GM10248 (cell line): ENCODE measurements at regions not wholly inside any gene's neighbourhood (a gene's known extent, or its start where the extent isn't known, plus 50 kb on each side); places are given as distances from the start of the nearest gene placed in this dataset.

Experiments used
- CTCF ChIA-PET: fragments of 300-600 bp; sonication (Branson Sonifier 250); formaldehyde crosslinking; extraction: SDS; loops from one replicate; lab custom pipeline; 2021; ENCODE audit warnings: antibody characterized with exemption; lab: Yijun Ruan, JAX
- POLR2A ChIA-PET: fragments of 350-650 bp; sonication (Branson Sonifier 250); formaldehyde crosslinking; extraction: SDS; loops from one replicate; lab custom pipeline; 2020; ENCODE audit warnings: antibody characterized with exemption; lab: Yijun Ruan, JAX
- DNase-seq: peaks from one replicate; pipeline ENCODE4 v3.0.0; 2012; ENCODE audit errors: extremely low spot score
- TF ChIP-seq, protein P1 (sequence below): IDR thresholded peaks from 2 replicates; pipeline ENCODE4 v1.5.1; 2012; ENCODE audit warnings: mild to moderate bottlenecking, low read depth; ENCODE audit errors: extremely low read depth, missing control alignments, control extremely low read depth

DNA sequence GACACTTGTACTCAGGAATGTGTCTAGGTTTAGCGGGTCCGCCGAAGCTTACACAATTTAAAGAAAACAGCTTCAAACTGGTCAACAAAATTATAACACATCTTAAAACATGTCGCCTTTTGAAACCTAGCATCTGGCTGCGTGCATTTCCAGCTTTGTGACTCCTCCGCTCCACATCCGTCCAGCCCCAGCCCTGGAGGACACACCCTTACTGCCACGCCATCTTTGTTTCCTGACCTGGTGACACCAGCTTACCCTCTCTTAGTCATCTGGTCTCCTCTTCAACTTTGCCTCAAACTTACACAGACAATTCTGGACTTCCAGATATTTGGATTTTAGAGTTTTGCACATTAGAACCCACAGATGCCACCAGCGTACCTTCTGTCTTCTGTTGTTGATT, 198.7 kb upstream of the VSTM2A start:
- TF ChIP-seq, protein P1, sequence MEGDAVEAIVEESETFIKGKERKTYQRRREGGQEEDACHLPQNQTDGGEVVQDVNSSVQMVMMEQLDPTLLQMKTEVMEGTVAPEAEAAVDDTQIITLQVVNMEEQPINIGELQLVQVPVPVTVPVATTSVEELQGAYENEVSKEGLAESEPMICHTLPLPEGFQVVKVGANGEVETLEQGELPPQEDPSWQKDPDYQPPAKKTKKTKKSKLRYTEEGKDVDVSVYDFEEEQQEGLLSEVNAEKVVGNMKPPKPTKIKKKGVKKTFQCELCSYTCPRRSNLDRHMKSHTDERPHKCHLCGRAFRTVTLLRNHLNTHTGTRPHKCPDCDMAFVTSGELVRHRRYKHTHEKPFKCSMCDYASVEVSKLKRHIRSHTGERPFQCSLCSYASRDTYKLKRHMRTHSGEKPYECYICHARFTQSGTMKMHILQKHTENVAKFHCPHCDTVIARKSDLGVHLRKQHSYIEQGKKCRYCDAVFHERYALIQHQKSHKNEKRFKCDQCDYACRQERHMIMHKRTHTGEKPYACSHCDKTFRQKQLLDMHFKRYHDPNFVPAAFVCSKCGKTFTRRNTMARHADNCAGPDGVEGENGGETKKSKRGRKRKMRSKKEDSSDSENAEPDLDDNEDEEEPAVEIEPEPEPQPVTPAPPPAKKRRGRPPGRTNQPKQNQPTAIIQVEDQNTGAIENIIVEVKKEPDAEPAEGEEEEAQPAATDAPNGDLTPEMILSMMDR: no peak
- ChIA-PET CTCF (no interaction called here), POLR2A (no interaction called here)

DNA sequence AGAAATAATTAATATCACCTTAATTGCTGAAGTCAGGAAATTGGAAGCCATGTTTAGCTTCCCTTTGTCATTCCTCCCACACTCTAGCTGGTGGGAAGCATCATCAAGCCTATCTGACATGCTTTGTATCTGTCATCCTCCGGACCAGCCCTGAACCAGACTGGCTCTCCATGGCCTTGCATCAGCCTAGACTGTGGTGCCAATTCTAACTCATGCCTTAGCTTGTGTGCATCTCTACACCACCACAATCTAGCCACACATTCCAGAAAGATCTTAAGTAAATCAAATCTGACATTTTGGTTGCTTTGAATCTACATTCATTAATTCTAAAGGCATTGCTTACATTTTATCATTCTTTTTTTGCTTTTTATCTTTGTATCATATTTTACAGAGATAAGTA, 196.4 kb upstream of the VSTM2A start:
- DNase-seq: no peak
- ChIA-PET POLR2A (no interaction called here), CTCF (no interaction called here)
- TF ChIP-seq, protein P1: no peak

More for the DNA sequence above, 198.7 kb upstream of the VSTM2A start:
- no peak for DNase-seq

DNA sequence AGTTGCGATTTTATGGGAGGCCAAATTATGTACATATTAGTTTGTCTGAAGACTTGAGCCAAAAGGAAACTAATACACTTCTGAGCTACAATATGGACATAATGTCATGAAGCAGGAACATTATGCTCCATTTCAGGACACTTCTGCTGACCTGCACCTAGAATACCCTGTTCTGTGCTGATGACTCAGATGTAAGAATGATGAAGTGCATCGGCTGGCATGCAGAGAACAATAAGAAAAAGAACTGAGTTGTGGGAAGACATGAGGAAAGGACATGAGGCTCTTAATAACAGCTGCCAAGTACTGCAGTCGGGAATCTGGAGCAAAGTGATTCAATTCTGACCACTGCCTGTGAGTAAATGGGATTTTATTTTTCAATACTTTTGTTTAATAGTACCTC, 192.9 kb upstream of the VSTM2A start:
- POLR2A ChIA-PET: no interaction called here
- TF ChIP-seq, protein P1: no peak

DNA sequence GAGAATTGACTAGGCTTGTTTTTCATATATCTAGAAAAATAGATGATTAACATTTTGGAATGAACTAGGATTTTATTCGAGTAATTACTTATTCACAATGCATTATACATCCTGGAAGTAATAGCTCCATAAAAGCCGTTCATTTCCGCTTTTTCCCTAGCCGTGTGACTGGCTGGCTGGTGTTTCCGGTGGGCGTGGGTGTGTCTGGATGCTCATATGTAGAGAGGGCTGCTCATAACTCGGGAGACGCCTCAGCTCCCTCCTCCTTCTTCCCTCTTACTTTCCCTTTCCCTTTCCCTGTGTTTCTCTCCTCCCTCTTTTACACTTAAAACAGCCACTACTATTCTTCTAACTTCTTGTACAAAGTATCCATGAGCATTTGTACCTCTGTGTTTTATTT, 187.7 kb upstream of the VSTM2A start:
- DNase-seq: no peak
- ChIA-PET POLR2A (no interaction called here), CTCF (no interaction called here)
- TF ChIP-seq, protein P1: no peak

More for the DNA sequence above, 192.9 kb upstream of the VSTM2A start:
- DNase-seq: no peak
- CTCF ChIA-PET: no interaction called here

DNA sequence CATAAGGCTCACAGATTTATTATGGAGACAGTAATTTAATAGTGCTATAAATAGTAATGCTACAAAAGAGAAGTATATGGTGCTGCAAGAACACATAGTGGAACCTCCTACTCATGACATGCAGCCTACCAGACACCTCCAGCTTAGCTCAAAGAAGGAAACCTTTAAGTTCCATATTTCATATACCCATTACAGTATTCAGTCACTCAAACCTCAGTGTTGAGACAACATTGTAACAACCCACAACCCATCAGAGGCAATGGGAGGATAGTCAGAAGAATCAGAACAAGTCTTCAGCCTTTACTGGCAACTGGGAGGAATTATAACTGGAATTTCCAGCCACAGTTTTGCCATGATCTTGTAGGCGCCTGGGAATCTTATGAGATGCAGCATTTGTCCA, 186.3 kb upstream of the VSTM2A start:
- CTCF ChIA-PET: interaction anchor here (1.4 kb wide), 1 partner anchor 9 kb away, joined by 3 read pairs; no protein-coding TSS in a partner anchor
- POLR2A ChIA-PET: no interaction called here
- no peak for DNase-seq
- TF ChIP-seq, protein P1: no peak

DNA sequence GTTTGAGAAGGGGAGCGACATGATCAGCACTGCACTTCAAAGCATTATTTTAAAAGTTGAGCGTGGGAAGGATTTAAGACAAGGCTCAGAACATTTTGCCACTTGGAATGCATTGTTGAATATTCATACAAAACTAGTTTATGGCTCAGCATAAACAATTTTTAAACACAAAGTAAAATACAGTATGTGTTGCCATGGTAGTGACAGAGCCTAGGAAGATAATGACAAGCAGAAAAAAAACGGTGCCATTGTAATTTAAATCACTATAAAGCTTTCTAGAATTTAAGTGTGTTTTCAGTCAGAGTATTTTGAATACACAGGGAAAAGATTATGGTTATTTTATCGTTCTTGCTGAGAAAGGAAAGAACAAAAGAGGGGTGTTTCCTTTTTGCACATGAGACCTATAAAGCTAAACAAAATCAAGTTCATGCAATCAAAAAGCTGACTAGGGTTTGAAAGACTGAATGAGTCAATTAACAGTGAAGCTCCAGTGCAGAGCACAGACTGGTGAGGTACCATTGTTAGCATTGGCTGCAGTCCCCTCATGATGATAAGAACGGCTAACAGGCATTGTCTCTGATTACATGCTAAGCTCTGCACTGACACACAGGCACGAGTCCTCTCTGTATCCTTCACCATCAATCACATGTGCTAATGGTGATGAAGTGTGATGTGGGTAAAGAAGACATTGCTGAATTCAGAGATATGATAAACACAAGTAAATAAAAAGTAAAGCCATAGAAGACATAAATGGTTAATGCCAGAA, 181.9 kb upstream of the VSTM2A start:
- CTCF ChIA-PET: no interaction called here

More for the DNA sequence above, 181.9 kb upstream of the VSTM2A start:
- TF ChIP-seq, protein P1: no peak
- DNase-seq: no peak
- POLR2A ChIA-PET: no interaction called here
